ENCODE measurements at regions not wholly inside any gene's neighbourhood (a gene's known extent, or its start where the extent isn't known, plus 50 kb on each side); places are given as distances from the start of the nearest gene placed in this dataset.

GRCh38 chr1:231104917-231105316 is 56.9 kb upstream of the TRIM67 start:
- TF ChIP-seq REST (IDR thresholded peaks at IDR 0.05; ENCODE audit: insufficient read depth in 1 of 2, low read depth in 2 of 2, low read length in 2 of 2) (no peak), SIN3A (IDR thresholded peaks at IDR 0.05; ENCODE audit: borderline replicate concordance, insufficient read depth, low read length) (no peak), FOXP2 (optimal IDR thresholded peaks at IDR 0.05; ENCODE audit: borderline replicate concordance, extremely low read depth, extremely low read length, insufficient read depth) (no peak), POLR2AphosphoS5 (IDR thresholded peaks at IDR 0.05; ENCODE audit: low read depth, low read length) (no peak), TAF1 (IDR thresholded peaks at IDR 0.05; ENCODE audit: borderline replicate concordance, insufficient read depth, low read length) (no peak)

- TF ChIP-seq SIN3A (IDR thresholded peaks at IDR 0.05; ENCODE audit: borderline replicate concordance, insufficient read depth, low read length) (no peak), POLR2AphosphoS5 (IDR thresholded peaks at IDR 0.05; ENCODE audit: low read depth, low read length) (no peak), TAF1 (IDR thresholded peaks at IDR 0.05; ENCODE audit: borderline replicate concordance, insufficient read depth, low read length) (no peak), REST (IDR thresholded peaks at IDR 0.05; ENCODE audit: insufficient read depth in 1 of 2, low read depth in 2 of 2, low read length in 2 of 2) (no peak), FOXP2 (optimal IDR thresholded peaks at IDR 0.05; ENCODE audit: borderline replicate concordance, extremely low read depth, extremely low read length, insufficient read depth) (no peak)
These were observed 57.9 kb upstream of the TRIM67 start for GRCh38 chr1:231103961-231104360.

- TF ChIP-seq FOXP2 (optimal IDR thresholded peaks at IDR 0.05; ENCODE audit: borderline replicate concordance, extremely low read depth, extremely low read length, insufficient read depth) (no peak), TAF1 (IDR thresholded peaks at IDR 0.05; ENCODE audit: borderline replicate concordance, insufficient read depth, low read length) (no peak), SIN3A (IDR thresholded peaks at IDR 0.05; ENCODE audit: borderline replicate concordance, insufficient read depth, low read length) (no peak), POLR2AphosphoS5 (IDR thresholded peaks at IDR 0.05; ENCODE audit: low read depth, low read length) (no peak), REST (IDR thresholded peaks at IDR 0.05; ENCODE audit: insufficient read depth in 1 of 2, low read depth in 2 of 2, low read length in 2 of 2) (no peak)
These were observed 60.1 kb upstream of the FAM89A start for GRCh38 chr1:231099996-231100767.

GRCh38 chr1:231099311-231099710 is 59.3 kb upstream of the FAM89A start:
- no peak for TF ChIP-seq POLR2AphosphoS5 (IDR thresholded peaks at IDR 0.05; ENCODE audit: low read depth, low read length)
- TF ChIP-seq FOXP2 (optimal IDR thresholded peaks at IDR 0.05; ENCODE audit: borderline replicate concordance, extremely low read depth, extremely low read length, insufficient read depth) = no peak
- no peak for TF ChIP-seq SIN3A (IDR thresholded peaks at IDR 0.05; ENCODE audit: borderline replicate concordance, insufficient read depth, low read length)
- no peak for TF ChIP-seq REST (IDR thresholded peaks at IDR 0.05; ENCODE audit: insufficient read depth in 1 of 2, low read depth in 2 of 2, low read length in 2 of 2)
- no peak for TF ChIP-seq TAF1 (IDR thresholded peaks at IDR 0.05; ENCODE audit: borderline replicate concordance, insufficient read depth, low read length)

Measured in PFSK-1 (cell line).